ENCODE measurements at regions not wholly inside any gene's neighbourhood (a gene's known extent, or its start where the extent isn't known, plus 50 kb on each side); places are given as distances from the start of the nearest gene placed in this dataset.

DNA sequence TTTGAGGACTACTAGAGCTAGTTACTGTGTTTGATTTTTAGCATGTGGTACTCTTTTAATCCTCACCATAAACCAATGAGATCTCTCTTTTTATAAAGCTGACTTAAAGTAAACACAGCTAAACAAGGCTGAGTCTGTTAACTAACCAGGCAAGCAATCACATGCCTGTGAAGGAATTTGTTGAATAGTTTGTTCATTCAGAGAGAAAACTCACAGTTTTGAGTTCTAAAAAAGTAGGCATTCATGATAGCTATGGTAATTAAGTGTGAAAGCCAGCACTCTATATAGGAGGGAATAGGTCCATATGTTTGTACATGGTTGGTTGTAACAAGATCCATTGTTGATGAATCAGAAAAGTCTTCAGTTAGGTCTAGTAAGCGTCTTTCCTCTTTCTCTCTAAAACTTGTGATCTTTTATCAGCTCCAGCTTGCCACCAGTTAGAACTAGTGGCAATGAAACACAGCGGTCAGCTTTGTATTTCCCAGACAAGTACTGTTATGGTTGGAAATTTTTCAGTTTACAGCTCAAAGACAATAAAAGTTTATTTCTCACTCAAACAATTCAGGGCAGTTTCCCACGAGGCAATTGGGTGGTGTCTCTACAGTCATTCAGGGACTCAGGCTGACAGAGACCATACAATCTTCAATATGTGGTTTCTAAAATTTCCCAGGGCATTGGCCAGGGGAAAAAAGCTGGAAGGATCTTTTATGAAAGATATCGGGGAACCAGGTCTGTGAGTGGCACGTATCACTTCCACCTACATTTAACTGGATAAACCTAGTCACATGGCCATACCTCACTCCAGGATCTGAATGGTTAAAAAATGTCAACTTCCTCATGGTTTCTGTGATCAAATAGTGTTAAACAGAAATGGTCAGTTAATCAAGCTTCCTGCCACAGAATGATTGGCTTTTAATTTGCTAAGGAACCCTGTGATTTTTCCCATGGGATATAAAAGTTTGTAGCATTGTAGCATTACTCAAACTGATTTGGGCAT lies 203.1 kb downstream of the KIF21A start:
- TF ChIP-seq, protein P1, sequence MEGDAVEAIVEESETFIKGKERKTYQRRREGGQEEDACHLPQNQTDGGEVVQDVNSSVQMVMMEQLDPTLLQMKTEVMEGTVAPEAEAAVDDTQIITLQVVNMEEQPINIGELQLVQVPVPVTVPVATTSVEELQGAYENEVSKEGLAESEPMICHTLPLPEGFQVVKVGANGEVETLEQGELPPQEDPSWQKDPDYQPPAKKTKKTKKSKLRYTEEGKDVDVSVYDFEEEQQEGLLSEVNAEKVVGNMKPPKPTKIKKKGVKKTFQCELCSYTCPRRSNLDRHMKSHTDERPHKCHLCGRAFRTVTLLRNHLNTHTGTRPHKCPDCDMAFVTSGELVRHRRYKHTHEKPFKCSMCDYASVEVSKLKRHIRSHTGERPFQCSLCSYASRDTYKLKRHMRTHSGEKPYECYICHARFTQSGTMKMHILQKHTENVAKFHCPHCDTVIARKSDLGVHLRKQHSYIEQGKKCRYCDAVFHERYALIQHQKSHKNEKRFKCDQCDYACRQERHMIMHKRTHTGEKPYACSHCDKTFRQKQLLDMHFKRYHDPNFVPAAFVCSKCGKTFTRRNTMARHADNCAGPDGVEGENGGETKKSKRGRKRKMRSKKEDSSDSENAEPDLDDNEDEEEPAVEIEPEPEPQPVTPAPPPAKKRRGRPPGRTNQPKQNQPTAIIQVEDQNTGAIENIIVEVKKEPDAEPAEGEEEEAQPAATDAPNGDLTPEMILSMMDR (IDR thresholded peaks at IDR 0.05) = no peak
- TF ChIP-seq POLR2A (IDR thresholded peaks at IDR 0.05) = no peak
